NCI-H2081 (cell line): ENCODE measurements at regions not wholly inside any gene's neighbourhood (a gene's known extent, or its start where the extent isn't known, plus 50 kb on each side); places are given as distances from the start of the nearest gene placed in this dataset.
A peak's percentile ranks its signal among the peaks of the same experiment; 100 is the strongest.

Source experiments
- DNase-seq, 2 experiments: peaks; one replicate each; lab custom pipeline; 2025; lab: John Stamatoyannopoulos, UW

DNA sequence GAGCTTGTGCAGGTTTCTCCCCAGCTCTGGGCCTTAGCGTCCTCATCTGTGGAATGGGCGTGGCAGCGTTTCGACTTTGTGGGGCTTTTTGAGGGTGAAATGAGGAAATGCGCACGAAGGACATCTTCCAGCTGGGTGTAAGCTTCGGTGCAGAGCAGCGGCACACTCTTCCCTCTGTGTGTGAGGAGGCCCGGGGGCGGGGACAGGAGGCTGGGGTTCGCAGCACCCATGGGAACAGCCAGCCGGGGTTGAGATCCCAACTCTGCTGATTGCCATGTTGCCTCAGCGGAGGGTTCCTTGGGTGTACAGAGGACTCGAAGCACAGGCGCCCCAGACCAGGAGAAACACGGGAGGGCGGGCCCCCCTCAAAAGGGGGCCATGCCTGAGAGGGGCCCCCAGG is 265.6 kb downstream of the NSG2 start:
- DNase-seq = no peak

- DNase-seq = peak; percentile 29 to 36
Observed at GRCh38 chr5:174311531-174312269, 266.2 kb downstream of the NSG2 start.

DNA sequence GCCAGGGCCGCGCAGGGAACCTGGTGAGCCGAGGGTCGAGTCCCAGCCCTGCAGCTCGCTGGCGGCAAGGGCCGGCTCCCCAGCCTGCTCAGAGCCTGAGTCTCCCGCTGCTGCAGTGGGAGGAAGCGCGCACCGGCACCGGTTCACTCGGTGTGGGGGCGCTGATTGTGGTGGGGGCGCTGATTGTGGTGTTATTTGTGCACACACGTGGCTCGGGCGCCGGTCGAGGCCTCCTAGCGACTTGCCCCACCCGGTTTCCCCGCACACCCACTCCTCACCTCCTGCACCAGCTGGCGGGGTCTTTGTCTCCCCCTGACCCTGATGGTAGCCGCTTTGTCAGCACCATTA is 266.7 kb downstream of the NSG2 start:
- DNase-seq = no peak

GRCh38 chr5:174312641-174313040 is 267.1 kb downstream of the NSG2 start:
- DNase-seq = no peak

DNA sequence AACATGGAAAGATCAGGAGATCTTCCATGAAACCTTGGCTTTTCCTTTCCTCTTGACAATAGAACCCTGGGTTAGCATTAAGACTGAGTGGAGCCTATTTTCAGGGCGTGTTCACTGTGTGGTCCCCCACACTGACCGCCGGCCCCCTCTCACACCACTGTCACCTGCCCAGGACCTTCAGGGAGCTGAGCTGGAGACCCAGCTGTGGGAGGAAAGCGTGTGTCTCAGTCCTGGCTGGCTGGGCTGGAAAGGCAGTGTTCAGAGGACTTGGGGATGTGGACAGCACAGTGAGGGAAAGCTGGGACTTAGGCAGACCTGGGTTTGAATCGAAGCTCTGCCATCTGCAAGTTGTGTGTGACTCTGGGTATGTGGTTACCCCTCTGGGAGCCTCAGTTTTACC is 268.1 kb downstream of the NSG2 start:
- DNase-seq = no peak

DNA sequence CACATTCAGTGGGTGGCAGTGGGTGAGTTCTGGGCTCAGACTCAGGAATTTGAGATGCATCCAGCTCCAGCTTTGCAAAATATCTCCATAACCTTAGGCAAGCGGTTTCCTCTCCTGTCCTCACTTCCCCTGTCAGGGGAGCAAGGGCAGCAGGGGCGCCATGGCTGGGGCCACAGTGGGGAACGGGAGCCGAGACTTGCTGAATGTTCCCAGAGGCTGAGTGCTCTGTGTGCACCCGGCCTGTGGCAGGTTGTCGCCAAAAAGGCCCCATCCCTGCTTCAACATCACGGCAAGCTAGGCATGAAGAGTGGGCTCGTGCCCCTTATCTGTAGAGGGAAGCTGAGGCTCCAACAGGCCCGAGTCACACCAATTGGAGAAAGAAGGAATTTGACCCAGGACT is 268.8 kb downstream of the NSG2 start:
- DNase-seq = no peak

DNA sequence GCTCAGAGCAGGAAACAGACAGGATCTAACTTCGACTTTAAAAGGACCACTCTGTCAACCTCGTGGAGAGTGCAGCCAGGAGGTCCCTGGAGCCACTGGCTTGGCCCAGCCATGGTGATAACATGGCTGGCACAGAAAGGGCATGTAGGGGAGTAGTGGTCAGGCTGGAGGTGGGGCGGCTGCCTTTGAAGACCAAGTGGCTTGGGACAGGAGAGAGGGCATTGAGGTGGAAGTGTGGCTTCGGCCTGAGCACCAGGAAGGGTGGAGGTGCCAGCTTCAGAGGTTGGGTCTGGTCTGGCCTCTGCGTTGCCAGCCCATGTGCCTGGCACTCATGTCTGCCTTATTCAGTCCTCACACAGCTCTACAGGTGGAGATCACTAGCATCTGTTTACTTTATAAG is 270.0 kb downstream of the NSG2 start:
- no peak for DNase-seq

- no peak for DNase-seq
Observed at GRCh38 chr5:174315871-174316270, 270.4 kb downstream of the NSG2 start.

GRCh38 chr5:174316326-174316725 is 270.8 kb downstream of the NSG2 start:
- no peak for DNase-seq

DNA sequence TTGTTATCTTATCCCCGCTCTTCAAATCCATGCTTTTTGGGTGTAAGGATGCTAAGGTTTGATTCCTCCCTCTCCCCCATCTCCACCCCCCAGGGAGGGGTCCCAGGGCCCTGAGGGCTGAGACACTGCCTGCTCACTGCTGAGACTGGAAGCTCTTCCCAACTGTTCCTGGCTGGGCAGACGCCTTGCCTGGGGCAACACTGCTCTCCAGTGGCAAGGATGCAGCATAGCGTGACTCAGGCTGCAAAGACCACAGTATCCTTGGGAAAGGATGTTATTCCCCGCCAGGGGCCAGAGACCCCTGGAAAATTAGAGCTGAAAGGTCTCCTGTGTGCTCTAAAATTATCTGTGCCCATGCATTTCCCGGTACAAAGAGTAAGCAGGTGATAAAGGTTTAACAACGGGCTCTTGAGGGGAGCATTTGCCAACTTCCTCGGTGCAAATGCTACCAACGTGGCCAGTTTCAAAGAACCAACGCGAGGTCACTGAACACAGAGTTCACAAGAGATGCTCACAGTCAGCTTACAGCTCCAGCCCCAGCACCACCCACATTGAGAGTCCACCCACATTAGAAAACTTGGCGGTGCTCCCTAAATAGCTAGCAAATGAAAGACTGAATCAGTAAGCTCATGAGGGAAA is 271.9 kb downstream of the NSG2 start:
- DNase-seq = peak in 1 of 2 experiments; percentile 2

- DNase-seq = no peak
Observed at GRCh38 chr5:174318578-174318977, 273.1 kb downstream of the NSG2 start.

DNA sequence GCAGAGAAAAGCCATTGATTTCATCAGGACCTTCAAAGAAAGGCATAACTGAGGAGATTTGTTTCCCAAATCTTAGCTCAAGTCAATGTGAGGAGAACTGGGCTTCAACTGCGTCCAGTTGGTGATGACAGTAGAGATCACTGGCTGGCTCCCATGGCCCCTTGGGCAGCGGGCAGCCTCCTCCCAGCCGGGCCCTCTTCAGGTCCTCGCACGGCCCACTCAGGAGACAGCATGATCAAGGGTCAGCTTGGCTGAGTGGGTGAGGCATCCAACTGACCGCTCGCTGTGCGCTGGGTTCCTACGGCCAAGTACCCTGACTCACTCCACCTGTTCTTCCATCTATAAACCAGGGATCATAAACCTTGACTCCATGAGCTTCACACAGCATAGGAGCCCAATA is 274.0 kb downstream of the NSG2 start:
- DNase-seq = no peak

DNA sequence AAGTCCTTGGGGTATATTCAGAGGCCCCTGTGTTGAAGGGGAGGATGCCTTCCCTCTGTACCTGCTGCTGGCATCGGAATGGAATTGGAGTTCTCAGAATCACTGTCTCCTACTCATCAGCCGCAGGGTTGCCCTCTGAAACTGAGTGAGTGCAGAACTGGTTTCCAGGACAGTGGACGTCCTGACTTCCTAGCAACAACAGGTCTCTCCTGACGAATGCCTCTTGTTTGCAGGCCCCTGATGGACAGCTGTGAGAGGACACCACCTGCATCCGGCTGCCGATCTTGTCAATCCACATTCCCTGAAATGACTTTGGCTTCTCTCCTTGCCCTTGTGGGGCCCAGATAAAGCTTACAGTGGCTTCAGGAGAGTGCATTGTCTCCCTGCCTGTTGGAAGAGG is 274.5 kb downstream of the NSG2 start:
- DNase-seq = no peak

DNA sequence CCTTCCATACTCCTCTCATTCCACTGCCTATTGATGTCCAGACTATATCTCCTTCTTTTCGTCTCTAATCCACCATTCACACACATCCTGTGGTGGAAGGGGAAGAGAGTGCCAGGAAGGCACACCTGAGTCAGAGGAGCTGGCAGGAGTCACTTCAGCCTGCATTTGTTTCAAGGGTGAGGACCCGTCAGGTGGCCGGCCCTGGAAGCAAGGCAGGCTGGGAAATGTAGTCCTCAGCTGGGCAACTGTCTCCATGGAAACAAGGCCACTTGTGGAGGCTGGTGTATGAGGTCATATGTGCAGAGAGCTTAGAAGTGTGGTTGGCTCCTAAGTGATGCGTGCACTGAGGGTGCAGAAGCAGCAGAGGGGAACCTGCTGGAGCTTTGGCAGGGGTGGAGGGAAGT is 278.4 kb downstream of the NSG2 start:
- peak in 1 of 2 experiments; percentile 27 for DNase-seq

DNA sequence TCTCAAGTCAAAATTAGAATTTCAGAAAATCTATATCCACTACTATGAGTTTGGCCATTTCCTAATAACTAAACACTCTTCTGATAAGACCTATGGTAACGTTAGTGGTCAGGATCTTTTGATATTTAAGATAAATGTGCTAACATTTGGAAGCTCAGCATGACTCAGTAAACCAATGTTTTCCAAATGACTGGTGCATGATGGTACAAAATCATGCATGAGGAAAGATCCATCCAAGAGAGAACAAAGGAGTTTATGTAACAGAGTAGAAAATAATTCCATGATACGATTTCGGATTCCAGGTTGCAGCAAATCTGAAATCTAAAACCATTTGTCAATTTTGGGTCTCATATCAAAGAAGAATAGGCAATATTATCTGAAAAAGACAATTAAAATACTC is 279.2 kb downstream of the NSG2 start:
- no peak for DNase-seq

- no peak for DNase-seq
Observed at GRCh38 chr5:174325431-174325830, 279.9 kb downstream of the NSG2 start.

GRCh38 chr5:174325961-174326360 is 280.5 kb downstream of the NSG2 start:
- no peak for DNase-seq

- DNase-seq = no peak
Observed at GRCh38 chr5:174326372-174326771, 280.9 kb downstream of the NSG2 start.

- DNase-seq = peak; percentile 26 to 33
Observed at GRCh38 chr5:174327317-174327864, 281.9 kb downstream of the NSG2 start.

DNA sequence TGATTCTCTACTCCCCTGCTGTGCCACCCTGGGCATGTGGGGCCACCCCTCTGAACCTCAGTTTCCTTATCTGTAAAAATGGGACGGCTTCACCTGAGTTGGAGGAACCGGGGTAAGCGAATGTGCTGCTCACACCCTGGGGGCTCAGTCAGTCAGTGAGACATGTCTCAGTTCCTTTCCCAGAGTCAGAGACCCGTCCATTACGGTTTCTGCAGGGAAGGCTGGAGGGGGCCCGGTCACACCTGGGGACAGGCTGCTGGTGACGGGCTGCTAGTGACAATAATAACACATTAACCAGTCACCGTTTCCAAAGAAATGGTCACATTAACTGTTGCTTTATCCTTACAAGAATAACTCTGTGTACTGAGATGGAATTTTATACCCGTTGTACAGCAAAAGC is 282.4 kb downstream of the NSG2 start:
- DNase-seq = no peak

GRCh38 chr5:174328631-174329299 is 283.3 kb downstream of the NSG2 start:
- no peak for DNase-seq

DNA sequence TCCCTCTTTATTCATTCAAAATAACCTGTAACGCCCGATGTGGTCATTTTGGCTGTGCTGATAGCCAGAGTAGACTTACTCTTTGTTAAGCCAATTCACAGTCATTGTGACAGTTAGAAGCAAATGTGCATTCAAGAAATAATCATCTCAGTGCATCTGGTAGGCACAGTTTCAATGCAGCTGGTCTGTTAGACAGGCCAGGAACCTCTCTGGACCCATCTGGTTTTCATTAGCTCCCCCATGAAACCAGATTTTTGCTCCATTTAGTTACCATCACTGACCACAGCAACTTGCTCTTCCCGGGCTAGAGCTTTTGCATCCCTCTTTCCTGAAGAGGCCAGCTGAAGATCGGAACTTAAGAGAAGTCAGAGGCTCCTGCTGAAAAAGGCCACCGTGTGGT is 284.2 kb downstream of the NSG2 start:
- no peak for DNase-seq
